GM19372 (cell line): ENCODE measurements at regions not wholly inside any gene's neighbourhood (a gene's known extent, or its start where the extent isn't known, plus 50 kb on each side); places are given as distances from the start of the nearest gene placed in this dataset.
"Not testable (repeated sequence)": the region's sequence is repeated elsewhere in the genome, so short reads cannot be mapped to it uniquely, and the experiment has no call there.

Experiments used
- ATAC-seq: cut with Tn5 transposase; IDR thresholded peaks from one replicate; pipeline ENCODE4 v1.9.1; 2021; ENCODE audit warnings: mild to moderate bottlenecking, low read depth, moderate library complexity; ENCODE audit not compliant: unreplicated experiment

DNA sequence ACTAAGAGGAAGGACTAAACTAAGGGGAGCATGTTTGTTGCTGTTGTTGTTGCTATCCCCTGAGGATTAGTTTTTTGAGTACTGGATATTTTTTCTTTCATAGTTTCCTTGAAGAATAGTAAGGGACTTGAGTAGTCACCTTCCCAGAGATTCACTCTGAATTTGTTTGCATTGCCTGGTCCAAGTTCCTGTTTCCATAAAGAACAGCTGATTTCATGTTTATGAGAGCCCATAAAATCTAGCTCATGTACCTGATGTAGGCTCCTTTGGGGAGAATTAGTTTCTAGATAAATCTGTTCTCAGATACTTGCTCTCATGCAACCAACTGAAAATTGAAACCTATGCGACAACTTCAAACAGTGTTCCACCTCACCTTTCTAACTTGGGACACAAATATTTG is 464.4 kb upstream of the MBL2 start:
- no peak for ATAC-seq

DNA sequence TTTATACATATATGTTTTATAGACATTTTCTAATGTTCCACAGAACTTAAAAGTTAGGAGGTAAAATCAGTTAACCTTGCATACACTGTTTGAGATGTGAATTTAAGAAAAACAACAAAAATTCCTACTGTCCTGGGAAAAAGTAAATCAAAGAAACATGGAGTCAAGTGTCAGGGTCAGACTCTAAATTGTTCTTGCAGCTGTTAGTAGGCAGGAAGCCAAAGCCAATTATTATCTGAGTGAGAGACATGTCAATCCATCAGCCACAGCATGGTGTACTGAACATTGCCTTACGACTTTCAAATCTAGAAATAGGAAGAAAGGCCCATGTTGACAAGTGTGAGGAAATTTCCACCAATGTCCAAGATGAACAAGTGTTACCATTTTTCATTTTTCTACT is 461.2 kb upstream of the MBL2 start:
- ATAC-seq = no peak

DNA sequence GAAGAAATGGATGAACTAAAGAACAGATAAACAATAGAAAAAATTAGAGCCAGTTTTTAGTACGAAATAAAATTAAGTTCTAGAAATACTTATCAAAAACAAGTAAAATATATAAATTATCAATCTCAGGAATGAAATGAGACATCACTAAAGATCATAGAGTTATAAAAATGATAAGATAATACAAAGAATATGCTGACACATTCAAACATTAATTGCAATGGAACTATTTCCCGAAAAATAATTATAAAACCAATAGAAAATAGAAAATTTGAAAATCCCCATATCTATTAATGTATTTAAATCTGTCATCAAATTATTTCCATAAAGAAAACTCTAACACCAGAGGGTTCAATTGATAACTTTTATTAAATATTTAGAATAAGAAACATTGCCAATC is 458.1 kb upstream of the MBL2 start:
- no peak for ATAC-seq

DNA sequence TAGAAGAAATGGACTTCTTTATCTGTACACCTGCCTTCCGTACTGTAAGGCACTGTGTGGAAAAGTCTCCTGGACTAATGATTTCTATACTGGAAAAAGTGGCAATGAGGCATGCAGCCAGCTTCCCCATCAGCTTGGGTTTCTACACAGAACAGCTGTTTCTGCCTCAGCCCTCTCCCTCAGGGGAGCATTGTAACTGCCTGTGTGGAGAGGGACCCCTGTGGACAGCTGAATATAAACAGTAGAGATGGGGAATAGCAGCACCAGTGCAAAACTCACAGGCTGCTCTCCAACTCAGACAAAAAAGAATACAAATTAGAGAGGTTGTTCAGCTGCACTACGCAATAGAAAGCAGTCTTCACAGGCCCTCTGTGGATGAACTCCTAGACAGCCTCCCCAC is 451.3 kb upstream of the MBL2 start:
- no peak for ATAC-seq

DNA sequence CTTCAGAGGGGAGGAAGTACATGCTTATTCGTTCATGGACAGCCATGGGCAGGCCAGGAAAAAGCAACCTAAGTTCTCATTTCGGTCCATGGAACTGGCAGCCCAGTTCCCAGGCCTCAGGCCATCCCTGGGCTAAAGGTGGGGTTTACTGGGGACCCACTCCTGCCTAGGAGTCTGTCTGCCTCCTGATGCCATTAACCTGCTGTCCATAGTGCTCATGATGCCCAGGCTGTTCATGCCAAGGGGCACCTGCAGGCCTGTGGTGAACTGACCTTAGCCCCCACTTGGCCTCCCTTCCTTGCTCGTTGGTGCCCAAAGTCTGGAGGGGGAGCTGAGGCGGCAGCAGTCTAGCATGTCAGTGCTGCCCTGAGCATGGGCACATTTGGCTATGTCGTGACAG is 450.2 kb upstream of the MBL2 start:
- ATAC-seq = no peak

DNA sequence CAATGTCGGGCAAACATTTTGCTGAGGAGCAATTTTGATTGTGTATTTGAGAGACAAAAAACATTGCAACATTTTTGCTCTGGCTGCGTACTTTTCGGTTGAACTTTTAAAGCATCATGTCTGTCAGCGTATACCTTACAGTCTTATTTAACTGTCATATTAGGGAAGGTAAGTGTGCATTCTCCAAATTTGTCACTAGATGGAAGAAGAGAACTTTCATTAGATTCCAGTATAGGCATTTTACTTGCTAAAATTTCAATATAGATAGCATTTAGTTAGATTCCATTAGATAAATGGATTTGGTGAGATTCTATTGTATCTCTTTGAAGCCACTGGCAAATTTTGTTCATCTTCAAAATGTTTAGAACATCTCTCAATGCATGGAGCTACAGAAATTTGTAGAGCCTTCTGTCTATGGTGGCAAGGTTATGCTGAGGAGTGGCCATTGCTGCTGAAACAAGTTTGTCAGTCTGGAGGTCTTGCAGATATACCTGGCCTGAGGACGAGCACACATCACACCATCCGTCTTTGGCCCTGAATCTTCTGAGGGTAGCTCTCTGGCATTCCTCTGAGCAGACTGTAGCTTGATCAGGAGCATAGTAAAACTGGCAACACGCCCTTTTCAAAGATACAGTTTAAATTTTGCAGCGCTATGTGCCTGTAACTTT is 437.5 kb upstream of the MBL2 start:
- ATAC-seq = no peak

DNA sequence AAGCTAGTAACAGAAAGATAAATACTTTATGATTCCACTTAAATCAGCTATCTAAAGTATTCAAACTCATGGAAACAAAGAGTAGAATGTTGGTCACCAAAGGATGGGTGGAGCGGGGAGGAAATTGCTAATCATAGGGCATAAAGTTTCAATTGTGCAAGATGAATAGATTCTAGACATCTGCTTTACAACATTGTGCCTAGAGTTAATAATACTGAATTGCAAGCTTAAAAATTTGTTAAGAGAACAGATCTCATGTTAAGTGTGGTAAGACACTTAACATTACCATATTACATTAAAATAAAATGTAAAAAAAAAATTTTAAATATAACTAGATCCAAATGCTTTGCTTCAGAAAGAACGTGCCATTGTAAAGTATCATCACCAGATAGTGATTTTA is 411.1 kb upstream of the MBL2 start:
- no peak for ATAC-seq

DNA sequence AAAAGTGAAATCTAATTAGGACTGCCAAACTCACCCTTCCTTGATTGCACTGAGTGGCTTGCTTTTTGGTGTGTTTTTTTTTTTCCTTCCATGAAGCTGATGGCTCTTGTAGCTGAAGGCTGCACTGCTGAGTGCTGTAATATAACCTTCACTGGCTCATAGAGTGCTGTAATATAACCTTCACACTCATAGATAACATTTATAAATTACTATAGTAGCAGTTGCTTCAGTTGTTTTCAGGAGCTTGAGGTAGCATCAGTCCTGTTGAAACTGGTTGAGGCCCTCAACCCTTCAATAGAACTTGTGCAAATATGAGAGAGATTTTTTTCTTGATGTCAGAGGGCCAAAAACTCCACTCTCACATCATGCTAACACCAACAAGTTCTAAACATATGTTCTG is 404.9 kb upstream of the MBL2 start:
- no peak for ATAC-seq

DNA sequence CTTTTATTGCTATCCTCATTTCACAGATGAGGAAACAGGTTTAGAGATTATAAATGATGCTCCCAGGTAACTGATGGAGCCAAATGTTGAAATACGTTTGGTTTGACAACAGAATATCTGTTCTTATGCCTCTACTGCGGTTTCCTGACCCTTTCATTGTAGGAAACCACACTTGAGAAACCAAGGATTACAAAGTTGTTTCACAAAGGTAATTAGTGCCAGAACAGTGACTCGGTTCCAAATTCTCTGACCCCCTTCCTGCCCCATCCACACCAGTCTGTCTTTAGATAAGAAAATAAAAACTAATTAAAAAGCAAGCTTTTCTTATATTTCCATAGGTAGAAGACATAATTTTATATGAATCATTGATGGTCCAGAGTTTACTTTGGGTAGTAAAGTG is 393.7 kb upstream of the MBL2 start:
- ATAC-seq = no peak

DNA sequence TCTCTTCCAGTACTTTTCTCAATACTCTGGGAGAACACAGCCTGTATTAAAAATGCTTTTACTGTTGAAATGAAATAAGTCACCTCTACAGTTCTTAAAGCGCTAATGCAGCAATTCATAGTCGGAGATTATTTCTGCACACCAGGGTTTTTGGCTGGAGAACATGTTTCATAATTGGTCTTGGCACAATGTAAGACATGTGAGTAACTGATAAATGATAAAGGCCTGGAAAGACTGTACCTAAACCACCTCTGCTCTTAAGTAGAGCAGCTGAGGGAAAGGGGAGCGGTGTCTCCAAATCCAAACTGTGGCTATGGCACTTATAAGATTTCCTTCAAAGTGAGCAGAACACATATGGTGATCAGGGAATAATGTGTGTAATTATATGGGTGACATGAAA is 390.3 kb upstream of the MBL2 start:
- ATAC-seq = no peak

DNA sequence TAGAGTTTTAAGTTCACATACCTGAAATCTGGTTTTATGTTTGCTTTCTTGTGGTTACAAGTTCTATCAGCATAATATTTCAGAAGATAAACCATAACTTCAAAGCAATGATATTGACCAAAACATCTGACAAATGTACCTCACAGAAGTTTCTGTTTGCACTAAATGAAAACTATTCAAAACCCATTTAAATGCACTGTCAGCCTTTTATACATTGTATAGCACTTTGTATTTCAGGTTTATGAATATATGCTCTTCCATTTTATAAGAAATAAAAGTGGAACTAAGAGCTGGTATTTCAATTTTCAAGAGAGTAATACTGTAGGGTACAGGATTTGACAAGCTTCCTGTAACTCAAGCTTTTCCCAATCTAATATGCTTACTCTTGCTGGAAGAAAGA is 388.6 kb upstream of the MBL2 start:
- no peak for ATAC-seq

DNA sequence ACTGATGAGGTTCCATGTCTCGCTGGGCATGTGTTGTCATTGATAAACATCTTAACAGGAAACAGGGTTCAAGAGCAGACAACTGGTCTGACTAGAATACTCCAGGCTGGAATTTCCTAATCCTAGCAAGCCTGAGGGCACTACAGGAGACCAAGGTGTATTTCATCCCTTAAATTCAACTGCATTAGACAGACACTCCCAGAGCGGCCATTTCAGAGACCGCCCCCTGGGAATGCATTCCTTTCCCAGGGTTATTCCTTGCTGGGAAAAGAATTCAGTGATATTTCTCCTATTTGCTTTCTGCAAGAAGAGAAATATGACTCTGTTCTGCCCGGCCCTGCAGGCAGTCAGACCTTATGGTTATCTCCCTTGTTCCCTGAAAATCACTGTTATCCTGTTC is 383.1 kb upstream of the MBL2 start:
- not testable (repeated sequence) for ATAC-seq

DNA sequence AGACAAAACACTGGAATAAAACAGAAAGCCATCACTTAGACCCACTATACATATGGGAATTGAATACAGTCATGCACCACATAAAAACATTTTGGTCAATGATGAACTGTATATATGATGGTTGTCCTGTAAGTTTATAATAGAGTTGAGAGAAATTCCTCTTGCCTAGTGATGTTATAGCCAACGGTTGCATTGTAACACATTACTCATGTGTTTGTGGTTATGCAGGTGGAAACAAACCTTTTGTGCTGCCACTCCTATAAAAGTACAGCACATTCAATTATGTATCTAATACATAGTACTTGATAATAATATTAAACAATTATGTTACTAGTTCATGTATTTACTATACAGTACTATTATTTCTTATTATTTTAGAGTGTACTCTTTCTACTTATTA is 381.2 kb upstream of the MBL2 start:
- no peak for ATAC-seq

DNA sequence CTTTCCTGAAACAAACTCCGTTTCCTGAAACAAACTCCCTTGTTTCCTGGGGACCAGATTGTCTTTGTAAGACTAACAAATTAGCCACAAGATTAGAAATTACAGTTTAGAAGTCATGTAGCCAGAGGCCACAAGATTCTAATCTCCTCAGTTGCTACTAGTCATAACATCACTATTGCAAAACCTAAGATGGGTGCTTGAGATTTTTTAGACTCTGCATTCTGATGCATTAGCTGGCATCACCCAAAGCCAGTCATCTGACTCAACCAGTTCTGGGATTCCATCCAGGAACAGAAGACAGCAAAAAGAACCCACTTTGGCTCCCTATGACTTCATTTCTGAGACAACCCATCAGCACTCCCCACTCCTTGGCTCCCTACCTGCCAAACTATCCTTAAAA is 367.9 kb upstream of the MBL2 start:
- no peak for ATAC-seq

DNA sequence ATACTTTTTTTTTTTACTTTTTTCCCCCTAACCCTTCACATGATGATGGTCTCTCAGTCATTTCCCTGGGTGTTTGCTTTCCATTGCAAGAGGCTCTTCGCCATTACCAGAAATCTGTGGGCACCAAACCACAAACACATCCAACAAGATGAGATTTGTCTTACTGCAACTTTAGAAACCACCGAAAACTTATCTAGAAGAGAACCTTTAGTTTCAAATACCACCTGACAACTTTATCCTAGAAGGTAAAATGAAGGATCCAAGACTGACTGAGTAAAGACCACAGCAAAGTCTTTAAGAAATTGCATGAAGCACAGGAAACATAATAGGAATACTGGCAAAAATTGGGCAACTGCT is 363.3 kb upstream of the MBL2 start:
- peak; percentile 17 for ATAC-seq

DNA sequence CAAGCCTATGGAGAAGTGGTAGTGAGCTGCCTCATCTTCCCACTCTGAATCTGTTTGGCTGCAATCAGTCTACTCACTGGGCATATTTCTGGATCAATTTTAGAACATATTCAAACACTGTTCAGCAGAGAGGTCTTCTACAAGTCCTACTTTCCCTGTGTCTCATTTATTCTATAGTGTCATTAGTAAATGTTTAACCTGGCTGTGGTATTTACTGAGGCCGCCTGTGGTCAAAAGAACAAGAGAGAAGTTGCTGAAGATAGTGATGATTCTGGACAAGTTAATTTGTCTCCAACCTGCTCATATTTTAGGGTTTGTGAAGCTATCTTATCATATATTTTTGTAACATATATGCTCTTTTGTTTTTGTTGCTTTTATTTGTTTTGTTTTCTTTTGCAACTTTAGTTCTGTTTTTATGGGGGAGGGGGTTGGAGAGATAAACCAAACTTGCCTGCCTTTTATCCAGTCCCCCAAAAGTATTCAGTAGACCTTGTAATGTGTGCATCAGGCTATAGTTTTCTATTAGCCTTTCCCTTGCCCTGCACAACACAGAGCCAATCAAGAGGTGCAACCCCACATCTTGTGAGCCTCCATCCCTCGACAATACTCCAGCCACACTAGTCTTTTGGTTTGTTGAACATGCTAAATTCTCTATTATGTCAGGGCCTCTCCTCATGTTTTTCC is 362.8 kb upstream of the MBL2 start:
- ATAC-seq = peak; percentile 82

DNA sequence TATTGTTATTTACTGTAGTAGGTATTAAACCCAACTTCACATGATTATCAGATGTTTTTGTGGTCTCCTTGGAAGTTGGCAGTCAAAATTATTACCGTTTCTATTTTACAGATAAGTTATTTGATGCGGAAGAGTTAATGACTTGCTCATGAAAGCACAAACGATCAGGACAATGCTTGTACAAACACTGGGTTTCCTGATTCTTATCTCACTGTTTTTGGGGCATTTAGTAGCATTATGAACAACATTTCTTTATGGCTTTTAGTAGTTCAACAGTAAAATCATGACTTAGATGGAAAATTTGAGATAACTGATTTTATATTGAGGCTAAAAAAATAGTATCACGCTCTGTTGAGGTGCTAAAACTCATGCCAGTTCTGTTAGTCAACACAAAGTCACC is 361.5 kb upstream of the MBL2 start:
- ATAC-seq = no peak

DNA sequence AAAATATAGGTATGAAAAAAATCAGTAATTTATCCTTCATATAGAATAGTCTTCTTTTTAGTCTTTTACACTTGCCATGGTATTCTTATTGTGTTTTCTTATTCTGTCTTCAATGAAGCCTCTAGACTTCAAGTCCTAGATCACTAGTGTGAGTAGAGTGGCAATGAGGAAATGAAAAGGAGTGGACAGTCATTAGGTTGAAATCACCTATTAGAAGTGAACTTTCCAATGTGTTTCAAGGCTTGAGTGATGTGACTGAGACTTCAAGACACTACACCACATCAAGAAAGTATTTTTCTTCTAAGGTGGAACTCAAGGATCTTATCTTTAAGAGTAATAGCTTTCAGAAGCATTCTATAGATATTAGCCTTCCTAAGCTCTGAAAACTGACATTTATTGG is 357.8 kb upstream of the MBL2 start:
- ATAC-seq = no peak

DNA sequence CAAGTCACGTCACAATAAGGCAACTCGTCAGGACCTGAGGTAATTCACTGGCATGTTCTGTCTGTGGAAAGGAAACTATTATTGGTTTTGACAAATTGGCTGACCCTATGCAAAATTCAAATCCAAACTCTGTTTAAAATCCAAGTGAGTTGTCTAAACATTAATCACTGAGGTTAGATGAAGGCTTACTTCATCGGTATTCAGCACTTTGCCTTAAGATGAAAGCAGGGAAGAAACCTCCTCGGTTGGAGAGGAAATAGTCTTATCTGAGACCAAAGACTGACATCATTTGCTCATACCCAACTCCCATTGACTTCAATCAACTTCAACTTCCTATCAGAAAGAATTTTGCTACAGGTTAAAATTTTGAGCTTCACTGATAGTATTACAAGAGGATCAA is 355.1 kb upstream of the MBL2 start:
- ATAC-seq = no peak

DNA sequence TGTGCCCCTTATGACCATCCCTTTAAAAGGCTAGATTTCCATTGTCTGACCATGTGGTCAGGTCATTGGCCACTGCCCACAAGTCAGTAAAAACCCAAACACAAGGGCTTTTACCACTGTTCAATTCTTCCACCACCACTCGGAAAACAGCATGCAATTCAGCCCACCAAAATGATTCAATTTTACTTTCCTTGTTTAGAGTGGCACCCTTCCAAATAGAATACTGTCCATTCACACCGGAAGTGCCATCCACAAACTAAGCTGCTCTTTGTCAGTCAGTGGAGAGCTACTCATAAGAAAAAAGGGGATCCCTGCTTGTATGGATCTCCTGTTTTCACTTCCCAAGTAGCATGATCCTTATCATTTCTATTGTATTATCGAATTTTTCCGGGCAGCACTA is 350.7 kb upstream of the MBL2 start:
- no peak for ATAC-seq

DNA sequence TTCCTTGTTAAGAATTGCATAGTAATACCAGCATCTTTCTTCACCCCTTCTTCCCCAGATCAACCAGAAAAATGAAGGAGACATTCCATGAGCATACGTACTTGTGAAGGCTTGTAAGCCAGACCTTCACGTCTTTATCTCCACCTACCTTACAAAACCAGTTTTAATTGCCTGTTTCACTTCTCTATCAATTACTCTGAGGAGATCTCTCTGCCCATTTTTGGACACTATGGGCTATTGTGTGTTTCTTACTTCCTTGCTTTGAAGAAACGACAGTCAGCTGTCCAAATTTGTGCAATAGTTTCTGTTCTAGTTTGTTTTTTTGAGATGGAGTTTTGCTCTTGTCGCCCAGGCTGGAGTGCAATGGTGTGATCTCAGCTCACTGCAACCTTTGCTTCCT is 349.7 kb upstream of the MBL2 start:
- ATAC-seq = no peak

DNA sequence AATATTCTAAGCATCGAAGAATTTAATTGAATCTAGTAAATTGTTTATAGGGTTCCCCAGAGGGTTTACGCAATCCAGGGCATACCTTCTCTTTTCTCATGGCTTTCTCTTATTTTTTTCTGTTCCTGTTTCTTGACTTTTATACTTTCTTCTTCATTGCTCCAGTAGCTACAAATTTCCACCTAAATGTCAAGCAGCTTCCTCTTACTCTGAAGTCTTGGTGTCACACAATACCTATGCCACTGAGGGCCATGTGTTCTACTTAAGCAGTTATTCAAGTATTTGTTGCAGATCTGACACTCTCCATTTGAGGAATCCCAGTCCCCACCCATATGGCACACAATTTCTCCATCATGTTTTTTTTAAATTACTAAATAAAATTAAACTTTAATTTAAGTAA is 343.1 kb upstream of the MBL2 start:
- ATAC-seq = no peak

DNA sequence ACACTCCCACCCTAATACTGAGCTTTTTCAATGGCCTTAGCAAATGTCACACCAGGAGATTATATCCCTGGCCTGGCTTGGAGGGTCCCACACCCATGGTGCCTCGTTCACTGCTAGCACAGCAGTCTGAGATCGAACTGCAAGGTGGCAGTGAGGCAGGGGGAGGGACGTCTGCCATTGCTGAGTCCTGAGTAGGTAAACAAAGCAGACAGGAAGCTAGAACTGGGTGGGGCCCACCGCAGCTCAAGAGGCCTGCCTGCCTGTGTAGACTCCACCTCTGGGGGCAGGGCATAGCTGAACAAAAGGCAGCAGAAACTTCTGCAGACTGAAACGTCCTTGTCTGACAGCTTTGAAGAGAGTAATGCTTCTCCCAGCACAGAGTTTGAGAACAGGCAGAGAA is 338.9 kb upstream of the MBL2 start:
- no peak for ATAC-seq
